HCT116 (cell line): ENCODE measurements at regions not wholly inside any gene's neighbourhood (a gene's known extent, or its start where the extent isn't known, plus 50 kb on each side); places are given as distances from the start of the nearest gene placed in this dataset.

ENCODE experiments used
- ATAC-seq: fragments of 200-7000 bp; cut with Tn5 transposase; 2 replicates; pipeline ENCODE4 v1.9.1; 2020; ENCODE audit warnings: mild to moderate bottlenecking, moderate library complexity
- BruUV-seq: library from RNA; stranded (reverse); fragments of 400-500 nt; replicated peaks from 2 replicates; lab custom pipeline; 2021; lab: Mats Ljungman, UMichigan
- CTCF ChIA-PET: fragments of 300-600 bp; sonication (Branson Sonifier 250); formaldehyde crosslinking; loops from one replicate; lab custom pipeline; 2021; ENCODE audit warnings: antibody characterized with exemption; lab: Charles Lee
- POLR2A ChIA-PET: fragments of 300-600, 350-600 bp; sonication (Branson Sonifier 250); formaldehyde crosslinking; loops from one replicate; lab custom pipeline; 2021; ENCODE audit warnings: antibody characterized with exemption; lab: Charles Lee
- RAD21 ChIA-PET, 2 experiments: fragments of 300-600 bp; sonication (Branson Sonifier 250); formaldehyde crosslinking; loops; one replicate each; lab custom pipeline; 2023; ENCODE audit warnings: low total read pairs in 2 of 2; ENCODE audit not compliant: uncharacterized antibody in 2 of 2, unreplicated experiment in 2 of 2, low non-redundant PET in 1 of 2; lab: Charles Lee
- DNase-seq: peaks from one replicate; pipeline ENCODE4 v3.0.0-alpha.2; 2010; ENCODE audit warnings: low read depth, low spot score
- H2AFZ ChIP-seq: fragments of 200-600 bp; shearing (Covaris generic), sonication (generic); 2 replicates; pipeline ENCODE4 v1.6.1; 2017; ENCODE audit warnings: low read depth, mixed run types, mixed read lengths, antibody characterized with exemption, low read length; ENCODE audit not compliant: poor library complexity, severe bottlenecking
- H3K27ac ChIP-seq: 2 replicates; pipeline ENCODE4 v1.5.1; 2012; ENCODE audit warnings: low read depth, low read length
- H3K27me3 ChIP-seq: fragments of 200-600 bp; sonication (generic); 2 replicates; pipeline ENCODE4 v1.6.1; 2016; ENCODE audit warnings: mixed run types, low read length, mixed read lengths; ENCODE audit not compliant: insufficient read depth
- H3K36me3 ChIP-seq, 2 experiments: fragments of 200-500 bp in 1 of 2; fragments of 200-600 bp in 1 of 2; sonication (Bioruptor generic) in 1 of 2; sonication (generic) in 1 of 2; 2 replicates each; pipeline versions ENCODE4 v1.5.1 to v1.6.1; 2014 to 2016; ENCODE audit warnings: low read length in 2 of 2, inconsistent platforms in 1 of 2, mixed read lengths in 1 of 2, mixed run types in 1 of 2; ENCODE audit not compliant: insufficient read depth in 2 of 2, control insufficient read depth in 1 of 2
- H3K4me1 ChIP-seq, 2 experiments: fragments of 200-600 bp in 1 of 2; sonication (generic) in 1 of 2; 2 replicates each; pipeline versions ENCODE4 v1.5.1 to v1.6.1; 2012 to 2017; ENCODE audit warnings: low read length in 2 of 2, inconsistent platforms in 1 of 2, mild to moderate bottlenecking in 1 of 2, mixed read lengths in 1 of 2, mixed run types in 1 of 2, moderate library complexity in 1 of 2; ENCODE audit not compliant: insufficient read depth in 2 of 2, control insufficient read depth in 1 of 2
- H3K4me2 ChIP-seq: fragments of 200-600 bp; sonication (generic); 2 replicates; pipeline ENCODE4 v1.6.1; 2017; ENCODE audit warnings: mixed run types, low read length, mixed read lengths
- H3K4me3 ChIP-seq, 2 experiments: fragments of 200-600 bp in 1 of 2; sonication (generic) in 1 of 2; replicated peaks in 1 of 2; 2 replicates each; pipeline ENCODE4 v1.5.1; 2011 to 2016; ENCODE audit warnings: low read length in 2 of 2, control low read depth in 1 of 2, low read depth in 1 of 2, mild to moderate bottlenecking in 1 of 2, mixed read lengths in 1 of 2, mixed run types in 1 of 2
- H3K79me2 ChIP-seq: fragments of 200-600 bp; sonication (generic); 2 replicates; pipeline ENCODE4 v1.6.1; 2017; ENCODE audit warnings: mild to moderate bottlenecking, mixed run types, low read length, moderate library complexity, mixed read lengths; ENCODE audit not compliant: insufficient read depth
- H3K9ac ChIP-seq: fragments of 200-600 bp; sonication (generic); 2 replicates; pipeline ENCODE4 v1.6.1; 2016; ENCODE audit warnings: low read length, mixed read lengths
- H3K9me2 ChIP-seq: fragments of 200-600 bp; sonication (generic), shearing (Covaris generic); 2 replicates; pipeline ENCODE4 v1.6.1; 2017; ENCODE audit warnings: mixed run types, mild to moderate bottlenecking, moderate library complexity; ENCODE audit not compliant: insufficient read depth
- H3K9me3 ChIP-seq, 2 experiments: fragments of 200-500 bp in 1 of 2; fragments of 200-600 bp in 1 of 2; sonication (Bioruptor generic) in 1 of 2; sonication (generic) in 1 of 2; 2 replicates each; pipeline ENCODE4 v1.6.1; 2014 to 2017; ENCODE audit warnings: low read length in 2 of 2, mixed read lengths in 2 of 2, inconsistent platforms in 1 of 2, low read depth in 1 of 2, mild to moderate bottlenecking in 1 of 2, mixed run types in 1 of 2, moderate library complexity in 1 of 2; ENCODE audit not compliant: control insufficient read depth in 1 of 2, insufficient read depth in 1 of 2
- H4K20me1 ChIP-seq: fragments of 200-600 bp; sonication (generic), shearing (Covaris generic); 2 replicates; pipeline ENCODE4 v1.6.1; 2017; ENCODE audit warnings: mixed run types, mild to moderate bottlenecking, moderate library complexity; ENCODE audit not compliant: insufficient read depth
- ATF3 ChIP-seq: IDR thresholded peaks from 2 replicates; pipeline ENCODE4 v1.6.1; 2012
- CBX3 ChIP-seq: IDR thresholded peaks from 2 replicates; pipeline ENCODE4 v1.6.1; 2012; ENCODE audit warnings: low read depth
- CEBPB ChIP-seq: IDR thresholded peaks from 2 replicates; pipeline ENCODE4 v1.6.1; 2012; ENCODE audit warnings: low read depth
- CTCF ChIP-seq, 3 experiments: fragments of 200-600 bp in 1 of 3; sonication (generic) in 1 of 3; IDR thresholded peaks in 2 of 3; conservative IDR thresholded peaks in 1 of 3; 2 replicates each; pipeline ENCODE4 v1.5.1; 2012 to 2017; ENCODE audit warnings: low read depth in 2 of 3, low read length in 2 of 3, antibody characterized with exemption in 1 of 3, borderline replicate concordance in 1 of 3, control low read depth in 1 of 3, mild to moderate bottlenecking in 1 of 3, mixed read lengths in 1 of 3, mixed run types in 1 of 3, moderate library complexity in 1 of 3; ENCODE audit not compliant: insufficient read depth in 1 of 3
- ELF1 ChIP-seq: IDR thresholded peaks from 2 replicates; pipeline ENCODE4 v1.6.1; 2012; ENCODE audit warnings: low read depth, borderline replicate concordance
- EZH2phosphoT487 ChIP-seq: fragments of 200-600 bp; IDR thresholded peaks from 2 replicates; pipeline ENCODE4 v1.6.1; 2018; ENCODE audit warnings: antibody characterized with exemption, borderline replicate concordance
- FOSL1 ChIP-seq: IDR thresholded peaks from 2 replicates; pipeline ENCODE4 v1.6.1; 2012; ENCODE audit warnings: low read depth
- JUND ChIP-seq: IDR thresholded peaks from 2 replicates; pipeline ENCODE4 v1.6.1; 2012
- MAX ChIP-seq: IDR thresholded peaks from 2 replicates; pipeline ENCODE4 v1.6.1; 2012
- REST ChIP-seq: IDR thresholded peaks from 2 replicates; pipeline ENCODE4 v1.6.1; 2012; ENCODE audit warnings: low read depth
- SIN3A ChIP-seq: IDR thresholded peaks from 2 replicates; pipeline ENCODE4 v1.6.1; 2012; ENCODE audit warnings: low read depth
- SP1 ChIP-seq: IDR thresholded peaks from 2 replicates; pipeline ENCODE4 v1.6.1; 2012; ENCODE audit warnings: low read depth
- SRF ChIP-seq: IDR thresholded peaks from 2 replicates; pipeline ENCODE4 v1.6.1; 2012; ENCODE audit warnings: low read depth
- TCF7L2 ChIP-seq: IDR thresholded peaks from 2 replicates; pipeline ENCODE4 v1.7.0; 2011; ENCODE audit warnings: borderline replicate concordance, inconsistent platforms; ENCODE audit not compliant: insufficient read depth, insufficient read length; ENCODE audit errors: extremely low read depth
- YY1 ChIP-seq: IDR thresholded peaks from 2 replicates; pipeline ENCODE4 v1.6.1; 2011; ENCODE audit warnings: low read length, low read depth, moderate library complexity, mild to moderate bottlenecking; ENCODE audit not compliant: insufficient replicate concordance; ENCODE audit errors: extremely low read depth
- ZFX ChIP-seq: fragments of 450-650 bp; IDR thresholded peaks from 2 replicates; pipeline ENCODE4 v1.6.1; 2017
- ZNF274 ChIP-seq: fragments of 200-500 bp; sonication (Bioruptor generic); IDR thresholded peaks from 2 replicates; pipeline ENCODE4 v1.6.1; 2014; ENCODE audit warnings: mild to moderate bottlenecking, low read depth, low read length, inconsistent platforms
- intact Hi-C: fragments of 100-400 bp; cut with micrococcal nuclease; formaldehyde crosslinking; loops from 2 replicates; pipeline ENCODE4 v1.10.0; 2022

GRCh38 chr12:29991924-29992323 lies 208.2 kb upstream of the TMTC1 start:
- no TSS peak for BruUV-seq
- ChIA-PET CTCF (no interaction called here), RAD21 (no interaction called here), POLR2A (no interaction called here)
- DNase-seq (no peak), ATAC-seq (no peak)
- no peaks in the 10 kb centered on the region for H3K79me2 ChIP-seq
- H3K4me1 ChIP-seq = no peaks in the 10 kb centered on the region
- no peak overlapping the region for H2AFZ ChIP-seq
- no peaks in the 10 kb centered on the region for H3K9me3 ChIP-seq
- peaks cover 3% of the 10 kb centered on the region; the same call in 1 of the 2 replicates for H3K27me3 ChIP-seq
- no peak overlapping the region for H3K4me3 ChIP-seq
- H3K4me2 ChIP-seq = no peak overlapping the region
- no peaks in the 10 kb centered on the region for H3K9me2 ChIP-seq
- no peak overlapping the region for H3K27ac ChIP-seq
- no peaks in the 10 kb centered on the region for H3K36me3 ChIP-seq
- intact Hi-C loops = no loop called here
- no peak overlapping the region for H3K9ac ChIP-seq
- H4K20me1 ChIP-seq = no peaks in the 10 kb centered on the region
- no peak for TF ChIP-seq CBX3
- no peak for TF ChIP-seq REST
- TF ChIP-seq CTCF (IDR thresholded peaks at IDR 0.05 in 2 of 3, conservative IDR thresholded peaks at IDR 0.05 in 1 of 3; ENCODE audit: borderline replicate concordance in 1 of 3, insufficient read depth in 1 of 3, low read depth in 2 of 3, low read length in 2 of 3) = no peak
- no peak for TF ChIP-seq TCF7L2
- no peak for TF ChIP-seq MAX
- TF ChIP-seq CEBPB = no peak
- no peak for TF ChIP-seq SRF
- no peak for TF ChIP-seq EZH2phosphoT487
- TF ChIP-seq FOSL1 = no peak
- TF ChIP-seq SP1 = no peak
- no peak for TF ChIP-seq ZNF274
- no peak for TF ChIP-seq ZFX
- no peak for TF ChIP-seq ELF1
- TF ChIP-seq ATF3 = no peak
- no peak for TF ChIP-seq JUND
- no peak for TF ChIP-seq YY1
- no peak for TF ChIP-seq SIN3A
